Transverse colon (tissue), 4 donors: ENCODE measurements at regions not wholly inside any gene's neighbourhood (a gene's known extent, or its start where the extent isn't known, plus 50 kb on each side); places are given as distances from the start of the nearest gene placed in this dataset.

Source experiments
- CTCF ChIP-seq, 5 experiments: fragments of 200-600 bp in 3 of 5; fragments of 450-650 bp in 2 of 5; sonication (generic) in 3 of 5; IDR thresholded peaks; 1 replicate in 2 of 5; 2 replicates in 3 of 5; pipeline ENCODE4 v1.5.1; 2016 to 2017; ENCODE audit warnings: antibody characterized with exemption in 5 of 5, inconsistent platforms in 3 of 5, mild to moderate bottlenecking in 2 of 5, moderate library complexity in 1 of 5
- POLR2A ChIP-seq: fragments of 450-650 bp; IDR thresholded peaks from one replicate; pipeline ENCODE4 v1.6.1; 2016; ENCODE audit warnings: antibody characterized with exemption, mild to moderate bottlenecking, moderate library complexity
- POLR2AphosphoS5 ChIP-seq, 3 donors: sonication (generic); formaldehyde crosslinking; IDR thresholded peaks; one replicate each; pipeline ENCODE4 v1.6.1; 2016; ENCODE audit warnings: antibody characterized with exemption in 3 of 3

GRCh38 chr10:107689323-107689722 lies 524.8 kb upstream of the SORCS1 start:
- TF ChIP-seq POLR2A, result no peak
- no peak for TF ChIP-seq CTCF (IDR thresholded peaks at IDR 0.05)
- TF ChIP-seq POLR2AphosphoS5 (IDR thresholded peaks at IDR 0.05), result no peak
